B cell (primary cell): ENCODE measurements at regions not wholly inside any gene's neighbourhood (a gene's known extent, or its start where the extent isn't known, plus 50 kb on each side); places are given as distances from the start of the nearest gene placed in this dataset.

ENCODE experiments used
- ATAC-seq: fragments of 200-7000 bp; cut with Tn5 transposase; one replicate; pipeline ENCODE4 v1.10.0; 2021; ENCODE audit warnings: low read depth, mild to moderate bottlenecking, moderate number of reproducible peaks, moderate library complexity
- CTCF ChIA-PET: fragments of 350-600 bp; sonication (Branson Sonifier 250); formaldehyde crosslinking; loops from one replicate; lab custom pipeline; 2021; ENCODE audit warnings: antibody characterized with exemption, inconsistent platforms; lab: Charles Lee
- POLR2A ChIA-PET: fragments of 350-600 bp; sonication (Branson Sonifier 250); formaldehyde crosslinking; loops from one replicate; lab custom pipeline; 2021; ENCODE audit warnings: antibody characterized with exemption; lab: Charles Lee
- DNase-seq: peaks from one replicate; pipeline ENCODE4 v3.0.0; 2013
- H2AFZ ChIP-seq: 2 replicates; pipeline ENCODE4 v1.6.1; 2012; ENCODE audit warnings: mild to moderate bottlenecking, low read depth, low read length; ENCODE audit not compliant: insufficient read depth, poor library complexity, severe bottlenecking
- H3K27ac ChIP-seq, 2 donors: 1 replicate in 1 of 2; 2 replicates in 1 of 2; pipeline ENCODE4 v1.5.1; 2012 to 2013; ENCODE audit warnings: low read length in 2 of 2, mild to moderate bottlenecking in 2 of 2, moderate library complexity in 1 of 2
- H3K27me3 ChIP-seq, 4 experiments: fragments of 200-600 bp in 1 of 4; sonication (generic) in 1 of 4; replicated peaks in 1 of 4; 1 replicate in 2 of 4; 2 replicates in 2 of 4; pipeline versions ENCODE4 v1.6.1 to v1.7.0; 2013 to 2016; ENCODE audit warnings: low read length in 3 of 4, mild to moderate bottlenecking in 2 of 4, mixed read lengths in 1 of 4, moderate library complexity in 1 of 4; ENCODE audit not compliant: insufficient read depth in 4 of 4, control insufficient read depth in 3 of 4; ENCODE audit errors: control extremely low read depth in 1 of 4
- H3K36me3 ChIP-seq, 2 experiments: replicated peaks in 1 of 2; 1 replicate in 1 of 2; 2 replicates in 1 of 2; pipeline versions ENCODE4 v1.6.1 to v1.7.1; 2013; ENCODE audit warnings: low read length in 1 of 2; ENCODE audit not compliant: insufficient read depth in 2 of 2, control insufficient read depth in 1 of 2; ENCODE audit errors: control extremely low read depth in 1 of 2, extremely low read depth in 1 of 2
- H3K4me1 ChIP-seq, 2 donors: fragments of 200-600 bp in 1 of 2; sonication (generic) in 1 of 2; 1 replicate in 1 of 2; 2 replicates in 1 of 2; pipeline versions ENCODE4 v1.5.1 to v1.6.1; 2013 to 2017; ENCODE audit warnings: low read length in 2 of 2; ENCODE audit not compliant: control insufficient read depth in 2 of 2, insufficient read depth in 2 of 2
- H3K4me2 ChIP-seq: replicated peaks from 2 replicates; pipeline ENCODE3; 2012; ENCODE audit warnings: mild to moderate bottlenecking, low read depth, low read length; ENCODE audit not compliant: poor library complexity, severe bottlenecking
- H3K4me3 ChIP-seq, 5 experiments: fragments of 200-600 bp in 1 of 5; sonication (generic) in 1 of 5; 1 replicate in 3 of 5; 2 replicates in 2 of 5; pipeline versions ENCODE4 v1.5.1 to v1.7.0; 2011 to 2016; ENCODE audit warnings: low read length in 4 of 5, mild to moderate bottlenecking in 4 of 5, low read depth in 2 of 5, control low read depth in 1 of 5, moderate library complexity in 1 of 5; ENCODE audit not compliant: insufficient read depth in 1 of 5; ENCODE audit errors: control extremely low read depth in 1 of 5, extremely low read depth in 1 of 5
- H3K79me2 ChIP-seq: fragments of 200-600 bp; sonication (generic); one replicate; pipeline ENCODE4 v1.6.0; 2016; ENCODE audit warnings: low read length; ENCODE audit not compliant: control insufficient read depth, insufficient read depth
- H3K9ac ChIP-seq: fragments of 200-600 bp; sonication (generic); 2 replicates; pipeline ENCODE4 v1.6.1; 2017; ENCODE audit warnings: mild to moderate bottlenecking, low read length, moderate library complexity
- H3K9me3 ChIP-seq, 3 donors: one replicate each; pipeline versions ENCODE4 v1.6.1 to v1.7.1; 2013; ENCODE audit warnings: low read length in 2 of 3; ENCODE audit not compliant: control insufficient read depth in 2 of 3, insufficient read depth in 1 of 3; ENCODE audit errors: control extremely low read depth in 1 of 3
- H4K20me1 ChIP-seq: 2 replicates; pipeline ENCODE4 v1.6.0; 2012; ENCODE audit warnings: mild to moderate bottlenecking, low read length; ENCODE audit not compliant: insufficient read depth, control insufficient read depth, poor library complexity, severe bottlenecking
- H3K27ac Mint-ChIP-seq: one replicate; pipeline ENCODE4 v1.8.0; 2021; ENCODE audit warnings: mixed read lengths
- H3K27me3 Mint-ChIP-seq: one replicate; pipeline ENCODE4 v1.8.0; 2021; ENCODE audit warnings: mixed read lengths
- H3K4me1 Mint-ChIP-seq: one replicate; pipeline ENCODE4 v1.8.0; 2021; ENCODE audit warnings: mixed read lengths
- H3K4me3 Mint-ChIP-seq: one replicate; pipeline ENCODE4 v1.8.0; 2021; ENCODE audit warnings: mixed read lengths
- H3K9me3 Mint-ChIP-seq: one replicate; pipeline ENCODE4 v1.8.0; 2022; ENCODE audit warnings: mixed read lengths; ENCODE audit not compliant: insufficient read depth
- EZH2 ChIP-seq: IDR thresholded peaks from 2 replicates; pipeline ENCODE4 v1.6.1; 2012; ENCODE audit warnings: borderline replicate concordance, low read depth, mild to moderate bottlenecking, moderate library complexity, low read length; ENCODE audit not compliant: insufficient read depth, poor library complexity, severe bottlenecking
- WGBS: methylation state at CpG from one replicate; pipeline ENCODE4 v1.1.5; 2013; ENCODE audit warnings: missing lambda C conversion rate; ENCODE audit not compliant: insufficient coverage; 5-methylcytosine and 5-hydroxymethylcytosine counted together
- intact Hi-C: fragments of 100-400 bp; cut with micrococcal nuclease; formaldehyde crosslinking; loops from one replicate; pipeline ENCODE4 v1.10.0; 2022
- TF ChIP-seq, protein P1 (sequence below): fragments of 200-600 bp; IDR thresholded peaks from one replicate; pipeline ENCODE4 v1.8.0; 2022; ENCODE audit warnings: antibody characterized with exemption, mild to moderate bottlenecking

DNA sequence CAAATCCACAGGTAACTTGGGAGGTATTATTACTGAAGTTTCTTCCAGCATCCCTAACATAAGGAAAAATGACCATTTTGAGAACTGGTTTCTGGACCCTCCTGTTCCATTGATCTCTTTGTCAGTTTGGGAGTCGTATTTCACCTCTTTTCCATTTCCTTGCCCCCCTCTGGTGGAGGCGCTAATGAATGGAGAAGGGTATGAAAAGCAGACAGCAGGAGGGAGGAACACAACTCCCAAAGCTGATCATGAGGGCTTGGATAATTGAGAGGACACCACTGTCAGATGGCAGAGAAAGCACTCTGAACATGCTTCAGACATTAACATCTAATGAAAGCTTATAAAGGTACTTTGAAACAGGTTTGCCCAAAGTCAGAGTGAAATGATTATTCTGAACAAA lies 56.6 kb upstream of the TLK1 start:
- Mint-ChIP-seq H3K9me3 (peaks cover 5% of the 10 kb centered on the region), H3K27me3 (no peaks in the 10 kb centered on the region), H3K27ac (no peak overlapping the region), H3K4me1 (peaks cover under 1% of the 10 kb centered on the region), H3K4me3 (no peak overlapping the region)
- Histone ChIP-seq H3K36me3 (no peaks in the 10 kb centered on the region), H3K4me1 (no peaks in the 10 kb centered on the region), H3K27me3 (no peaks in the 10 kb centered on the region), H3K4me3 (no peak overlapping the region), H4K20me1 (no peaks in the 10 kb centered on the region), H3K9me3 (peaks cover 0 to 5% (median 5%) of the 10 kb centered on the region in 3 donors), H3K27ac (no peak overlapping the region), H3K9ac (no peak overlapping the region), H3K79me2 (no peaks in the 10 kb centered on the region), H2AFZ (no peak overlapping the region), H3K4me2 (no peak overlapping the region)
- CTCF ChIA-PET = no interaction called here
- POLR2A ChIA-PET = no interaction called here
- intact Hi-C loops = no loop called here
- DNase-seq (no peak), ATAC-seq (no peak)
- no CpG with 5 or more reads among the region's 2 CpGs for WGBS
- TF ChIP-seq, protein P1, sequence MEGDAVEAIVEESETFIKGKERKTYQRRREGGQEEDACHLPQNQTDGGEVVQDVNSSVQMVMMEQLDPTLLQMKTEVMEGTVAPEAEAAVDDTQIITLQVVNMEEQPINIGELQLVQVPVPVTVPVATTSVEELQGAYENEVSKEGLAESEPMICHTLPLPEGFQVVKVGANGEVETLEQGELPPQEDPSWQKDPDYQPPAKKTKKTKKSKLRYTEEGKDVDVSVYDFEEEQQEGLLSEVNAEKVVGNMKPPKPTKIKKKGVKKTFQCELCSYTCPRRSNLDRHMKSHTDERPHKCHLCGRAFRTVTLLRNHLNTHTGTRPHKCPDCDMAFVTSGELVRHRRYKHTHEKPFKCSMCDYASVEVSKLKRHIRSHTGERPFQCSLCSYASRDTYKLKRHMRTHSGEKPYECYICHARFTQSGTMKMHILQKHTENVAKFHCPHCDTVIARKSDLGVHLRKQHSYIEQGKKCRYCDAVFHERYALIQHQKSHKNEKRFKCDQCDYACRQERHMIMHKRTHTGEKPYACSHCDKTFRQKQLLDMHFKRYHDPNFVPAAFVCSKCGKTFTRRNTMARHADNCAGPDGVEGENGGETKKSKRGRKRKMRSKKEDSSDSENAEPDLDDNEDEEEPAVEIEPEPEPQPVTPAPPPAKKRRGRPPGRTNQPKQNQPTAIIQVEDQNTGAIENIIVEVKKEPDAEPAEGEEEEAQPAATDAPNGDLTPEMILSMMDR = no peak
- TF ChIP-seq EZH2 = no peak

DNA sequence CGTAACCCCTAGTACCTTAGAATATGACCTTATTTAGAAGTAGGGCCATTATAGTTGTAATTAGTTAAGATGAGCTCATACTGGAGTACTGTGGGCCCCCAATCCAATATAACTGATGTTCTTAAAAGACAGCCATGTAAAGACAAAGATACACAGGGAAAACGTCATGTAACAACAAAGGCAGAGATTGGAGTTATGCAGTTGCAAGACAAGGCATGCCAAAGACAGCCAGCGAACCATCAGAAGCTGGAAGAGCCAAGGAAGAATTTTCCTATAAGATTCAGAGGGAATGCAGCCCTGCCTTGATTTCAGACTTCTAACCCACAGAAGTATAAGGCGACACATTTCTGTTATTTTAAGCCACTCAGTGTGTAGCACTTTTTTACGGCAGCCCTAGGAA lies 55.9 kb upstream of the TLK1 start:
- Histone ChIP-seq H3K9me3 (peaks cover 0 to 5% (median 5%) of the 10 kb centered on the region in 3 donors), H3K4me1 (no peaks in the 10 kb centered on the region), H3K9ac (no peak overlapping the region), H3K79me2 (no peaks in the 10 kb centered on the region), H2AFZ (no peak overlapping the region), H3K4me3 (no peak overlapping the region), H3K27ac (no peak overlapping the region), H3K4me2 (no peak overlapping the region), H3K36me3 (no peaks in the 10 kb centered on the region), H3K27me3 (no peaks in the 10 kb centered on the region), H4K20me1 (no peaks in the 10 kb centered on the region)
- Mint-ChIP-seq H3K27ac (no peak overlapping the region), H3K27me3 (no peaks in the 10 kb centered on the region), H3K4me3 (no peak overlapping the region), H3K4me1 (peaks cover 3% of the 10 kb centered on the region), H3K9me3 (peaks cover 5% of the 10 kb centered on the region)
- TF ChIP-seq, protein P1 = no peak
- no peak for TF ChIP-seq EZH2
- DNase-seq (no peak), ATAC-seq (no peak)
- ChIA-PET POLR2A (no interaction called here), CTCF (no interaction called here)
- intact Hi-C loops = no loop called here
- WGBS = 91% methylated on average over 4 of the region's 5 CpGs
